Glomerular endothelial cell (primary cell): ENCODE measurements at regions not wholly inside any gene's neighbourhood (a gene's known extent, or its start where the extent isn't known, plus 50 kb on each side); places are given as distances from the start of the nearest gene placed in this dataset.
"Not testable (repeated sequence)": the region's sequence is repeated elsewhere in the genome, so short reads cannot be mapped to it uniquely, and the experiment has no call there.

ENCODE experiments used
- DNase-seq: peaks from one replicate; pipeline ENCODE4 v3.0.0-alpha.2; 2011; ENCODE audit warnings: low read depth, low spot score; ENCODE audit errors: extremely low read depth

DNA sequence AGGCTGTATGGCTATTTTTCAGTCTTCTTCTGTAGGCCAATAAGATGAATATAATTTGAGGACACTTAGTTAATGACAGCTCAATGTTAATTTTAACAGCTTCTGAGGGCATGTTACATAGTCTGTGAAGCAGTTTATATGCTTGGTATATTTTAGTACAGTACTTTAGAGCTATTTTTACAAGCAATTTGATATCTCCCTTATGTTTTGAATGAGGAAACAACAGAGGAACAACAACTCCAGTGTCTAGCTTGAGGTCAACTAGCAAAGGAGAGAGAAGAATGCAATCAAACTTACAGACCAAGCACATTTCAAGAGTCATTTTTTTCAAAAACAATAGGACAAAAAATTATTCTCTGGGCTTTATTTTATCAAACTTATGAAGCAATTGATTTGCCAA lies 469.1 kb upstream of the DCN start:
- DNase-seq = no peak

DNA sequence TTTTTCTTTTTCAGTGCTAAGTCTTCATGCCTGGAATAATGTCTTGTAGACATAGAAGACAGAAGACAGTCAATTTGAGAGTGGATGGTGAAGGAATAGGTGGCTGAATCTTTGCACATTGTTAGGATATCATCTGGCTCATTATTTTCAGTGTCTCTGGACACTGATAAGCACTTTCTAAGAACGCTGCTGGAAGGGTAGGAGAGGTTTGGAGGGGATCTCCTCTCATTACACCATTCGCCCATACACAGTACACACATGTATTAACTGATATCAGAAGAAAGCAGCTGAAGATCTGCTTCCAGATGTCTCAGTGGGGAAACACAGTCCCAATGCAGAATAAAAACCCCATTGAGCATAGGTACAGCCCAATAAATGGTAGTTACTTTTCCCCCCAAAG lies 461.1 kb upstream of the DCN start:
- no peak for DNase-seq

DNA sequence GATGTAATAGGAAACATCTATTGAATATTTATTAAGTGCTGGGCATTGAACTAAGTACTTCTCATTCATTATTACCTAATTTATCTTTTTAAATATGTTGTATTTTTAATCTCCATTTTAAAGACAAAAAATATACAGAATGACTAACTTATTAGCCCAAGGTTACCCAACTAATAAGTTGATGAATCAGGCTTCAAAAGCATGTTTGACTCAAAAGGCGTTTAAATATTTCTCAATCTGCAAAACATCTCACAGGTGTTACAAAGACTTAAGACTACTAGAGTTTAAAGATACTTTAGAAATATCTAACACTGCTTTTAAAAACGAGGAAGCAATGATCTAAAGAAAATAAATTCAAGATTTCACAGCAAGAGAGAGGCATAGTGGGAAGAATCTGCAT lies 457.4 kb upstream of the DCN start:
- DNase-seq = no peak

DNA sequence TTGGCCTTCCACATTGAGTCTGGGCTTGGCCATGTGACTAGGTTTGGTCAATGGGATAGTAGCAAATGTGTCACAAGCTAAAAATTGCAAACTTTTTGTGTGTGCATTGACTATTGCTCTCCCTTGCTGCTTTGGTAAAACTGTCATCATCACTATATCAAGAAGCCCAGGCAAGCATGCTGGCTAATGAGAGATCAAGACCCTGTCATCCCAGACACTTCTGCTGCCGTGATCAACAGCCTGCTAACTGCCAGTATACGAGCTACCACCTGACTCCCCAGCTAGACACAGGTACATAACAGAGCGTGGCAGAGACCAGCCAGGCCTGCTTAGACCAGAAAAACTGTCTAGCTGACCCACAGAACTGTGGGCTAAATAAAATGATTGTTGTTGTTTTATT lies 456.7 kb upstream of the DCN start:
- no peak for DNase-seq

DNA sequence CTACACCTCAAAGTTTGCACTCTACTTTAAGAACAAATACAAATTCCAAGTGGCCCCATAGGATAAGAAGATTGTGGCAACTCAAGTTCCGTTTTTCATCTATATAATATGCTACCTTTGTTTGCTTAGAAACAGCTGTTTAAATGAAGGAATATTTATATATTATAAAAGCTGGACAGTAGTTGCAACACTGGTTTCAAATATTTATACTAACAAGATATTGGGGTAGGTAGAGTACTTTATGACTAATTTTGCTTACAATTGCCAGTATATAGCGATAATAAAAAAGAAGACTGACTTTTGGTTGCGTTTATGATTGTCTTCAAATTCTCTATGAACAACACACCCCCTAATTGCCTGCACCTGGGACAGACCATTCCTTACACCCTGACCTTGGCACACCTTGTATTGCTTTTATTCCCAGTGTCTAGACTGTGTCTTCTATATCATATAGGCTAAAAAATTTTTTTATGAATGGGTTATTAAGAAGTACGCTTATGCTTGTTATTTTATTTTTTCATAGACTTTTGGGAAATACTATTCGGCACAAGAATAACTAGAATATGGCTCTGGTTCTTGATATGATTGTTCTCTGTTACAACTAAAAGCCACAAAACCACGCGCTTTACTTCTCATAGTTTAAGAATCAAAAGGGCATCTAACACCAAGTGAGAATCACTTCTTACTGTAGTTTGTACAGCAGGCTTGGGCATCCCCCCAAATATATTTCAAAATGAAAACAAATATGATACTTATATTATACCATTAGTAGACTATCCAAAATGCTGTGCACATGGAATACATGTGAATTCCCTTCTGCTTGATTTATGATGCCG lies 455.4 kb upstream of the DCN start:
- no peak for DNase-seq

DNA sequence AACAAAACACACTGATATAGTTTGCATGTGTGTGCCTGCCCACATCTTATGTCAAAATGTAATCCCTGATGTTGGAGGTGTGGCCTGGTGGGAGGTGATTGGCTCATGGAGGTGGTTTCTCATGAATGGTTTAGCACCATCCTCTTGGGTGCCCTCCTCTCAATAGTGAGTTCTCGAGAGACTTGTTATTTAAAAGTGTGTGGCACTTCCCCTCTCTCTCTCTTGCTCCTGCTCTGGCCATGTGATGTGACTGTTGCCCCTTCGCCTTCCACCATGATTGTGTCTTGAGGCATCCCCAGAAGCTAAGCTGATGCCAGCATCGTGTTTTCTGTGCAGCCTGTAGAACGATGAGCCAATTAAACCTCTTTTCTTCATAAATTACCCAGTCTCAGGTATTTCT lies 454.1 kb upstream of the DCN start:
- DNase-seq = no peak

DNA sequence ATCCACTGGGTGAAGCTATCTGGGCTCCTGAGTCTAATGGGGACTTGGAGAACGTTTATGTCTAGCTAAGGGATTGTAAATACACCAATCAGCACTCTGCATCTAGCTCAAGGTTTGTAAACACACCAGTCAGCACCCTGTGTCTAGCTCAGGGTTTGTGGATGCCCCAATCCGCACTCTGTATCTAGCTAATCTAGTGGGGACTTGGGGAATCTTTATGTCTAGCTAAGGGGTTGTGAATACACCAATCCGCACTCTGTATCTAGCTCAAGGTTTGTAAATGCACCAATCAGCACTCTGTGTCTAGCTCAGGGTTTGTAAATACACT lies 451.7 kb upstream of the DCN start:
- DNase-seq = not testable (repeated sequence)

DNA sequence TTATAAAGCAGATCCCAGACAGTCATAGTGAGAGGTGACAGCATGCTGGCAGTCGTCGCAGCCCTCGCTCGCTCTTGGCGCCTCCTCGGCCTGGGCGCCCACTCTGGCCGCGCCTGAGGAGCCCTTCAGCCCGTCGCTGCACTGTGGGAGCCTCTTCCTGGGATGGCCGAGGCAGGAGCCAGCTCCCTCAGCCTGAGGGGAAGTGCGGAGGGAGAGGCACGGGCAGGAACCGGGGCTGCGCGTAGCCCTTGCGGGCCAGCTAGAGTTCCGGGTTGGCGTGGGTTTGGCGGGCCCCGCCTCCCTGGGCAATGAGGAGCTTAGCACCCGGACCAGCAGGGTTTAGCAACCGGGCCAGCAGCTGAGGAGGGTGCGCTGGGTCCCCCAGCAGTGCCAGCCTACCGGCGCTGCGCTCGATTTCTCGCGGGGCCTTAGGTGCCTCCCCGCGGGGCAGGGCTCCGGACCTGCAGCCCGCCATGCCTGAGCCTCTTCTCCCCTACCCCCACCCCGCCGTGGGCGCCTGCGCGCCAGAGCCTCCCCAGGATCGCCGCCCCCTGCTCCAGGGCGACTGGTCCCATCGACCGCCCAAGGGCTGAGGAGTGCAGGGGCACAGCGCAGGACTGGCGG lies 451.2 kb upstream of the DCN start:
- DNase-seq = no peak

DNA sequence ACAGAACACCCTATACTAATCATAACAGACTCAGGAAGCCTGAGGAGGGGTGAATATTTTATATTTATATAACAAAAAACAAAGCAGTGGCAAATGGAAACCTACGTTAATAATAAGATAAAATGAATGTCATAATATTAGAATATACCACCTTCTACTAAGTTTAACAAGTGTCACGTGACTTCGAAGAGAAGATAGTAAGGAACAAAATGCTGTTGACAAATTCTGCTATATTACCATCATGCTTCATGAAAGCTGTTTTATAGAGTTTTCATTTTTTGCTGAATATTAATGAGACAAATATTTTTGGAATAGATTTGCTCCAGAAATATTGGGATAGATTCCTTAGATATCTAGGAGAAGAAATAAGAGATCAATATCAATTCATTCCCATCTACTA lies 450.6 kb upstream of the DCN start:
- no peak for DNase-seq

DNA sequence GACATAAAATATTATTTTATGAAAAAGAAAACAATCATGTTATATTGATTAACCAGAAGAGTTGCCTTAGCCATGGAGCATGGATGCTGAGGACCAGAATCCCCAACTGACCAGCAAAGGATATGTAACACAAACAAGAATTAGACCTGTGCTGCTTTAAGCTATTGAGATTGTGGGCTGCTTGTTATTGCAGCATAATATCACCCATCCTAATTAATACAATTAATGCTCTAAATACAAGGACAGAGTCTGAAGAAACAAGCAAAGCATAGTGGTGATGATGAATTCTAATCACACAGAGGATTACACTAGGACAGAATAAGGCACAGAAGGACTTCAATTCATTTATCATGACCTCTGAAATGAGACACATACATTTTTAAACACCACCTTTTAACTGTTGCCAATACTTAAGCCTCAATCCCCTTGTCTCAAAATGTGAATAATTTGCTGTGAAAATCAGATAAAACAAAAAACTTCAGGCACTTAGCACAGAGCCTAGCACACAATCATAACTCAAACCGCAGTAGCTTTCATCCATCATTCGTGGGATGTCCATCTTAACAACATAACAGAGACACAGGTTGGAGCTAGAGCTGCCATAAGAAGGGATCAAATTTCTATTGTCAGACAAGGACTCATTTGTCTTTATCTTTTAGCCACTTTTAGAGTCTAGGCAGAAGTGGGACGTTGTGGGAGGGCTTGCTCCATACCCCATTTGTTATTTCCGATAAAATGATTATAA lies 449.6 kb upstream of the DCN start:
- DNase-seq = no peak

DNA sequence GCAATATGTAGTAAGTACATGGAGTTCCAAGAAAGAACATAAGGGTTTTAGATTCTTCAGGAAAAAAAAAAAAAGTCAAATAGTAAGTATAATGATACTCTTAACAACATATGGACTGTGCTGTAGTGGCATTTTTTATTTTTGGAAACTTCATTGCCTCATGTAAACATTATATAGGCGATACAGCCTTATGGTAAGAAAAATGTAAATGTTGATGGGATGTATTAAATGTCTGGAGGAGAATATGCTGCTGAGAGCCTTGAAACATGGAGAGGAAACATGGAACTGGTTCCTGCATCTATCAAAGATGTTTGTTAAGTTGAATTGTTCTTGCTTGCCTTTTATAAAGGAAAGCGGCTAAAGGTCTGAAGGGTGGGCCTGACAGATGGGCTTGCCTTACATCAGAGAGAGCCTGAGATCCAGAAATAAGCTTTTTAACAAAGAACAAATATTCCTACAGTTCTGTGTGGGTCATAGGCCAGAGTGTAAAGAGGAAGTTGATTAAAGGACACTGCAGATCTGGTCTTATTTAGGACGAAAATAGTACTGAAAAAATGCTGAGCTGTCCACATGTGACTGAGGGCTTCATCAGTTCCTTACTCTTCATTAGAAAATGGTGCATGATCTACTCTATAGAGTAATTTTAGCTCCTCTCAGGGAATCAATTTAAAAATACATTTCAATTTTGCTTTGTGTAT lies 448.1 kb upstream of the DCN start:
- no peak for DNase-seq

DNA sequence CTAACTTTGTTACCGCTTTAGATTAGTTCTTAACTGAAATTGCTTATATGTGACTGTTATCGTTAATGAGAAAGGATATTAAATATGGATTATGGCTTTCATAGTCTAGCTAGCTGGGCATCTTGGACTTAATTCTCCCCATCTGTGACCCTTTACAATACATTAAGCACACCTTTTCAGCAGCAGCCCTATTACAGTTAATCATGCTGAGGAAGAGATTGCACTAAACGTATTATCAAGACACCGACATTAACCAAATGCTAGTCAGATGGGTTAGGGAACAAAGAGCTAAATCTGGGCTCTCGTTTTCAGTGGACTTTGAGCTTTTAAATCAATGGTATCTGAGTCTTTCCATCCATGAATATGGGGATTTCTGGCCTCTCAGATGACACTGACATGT lies 447.5 kb upstream of the DCN start:
- DNase-seq = no peak

DNA sequence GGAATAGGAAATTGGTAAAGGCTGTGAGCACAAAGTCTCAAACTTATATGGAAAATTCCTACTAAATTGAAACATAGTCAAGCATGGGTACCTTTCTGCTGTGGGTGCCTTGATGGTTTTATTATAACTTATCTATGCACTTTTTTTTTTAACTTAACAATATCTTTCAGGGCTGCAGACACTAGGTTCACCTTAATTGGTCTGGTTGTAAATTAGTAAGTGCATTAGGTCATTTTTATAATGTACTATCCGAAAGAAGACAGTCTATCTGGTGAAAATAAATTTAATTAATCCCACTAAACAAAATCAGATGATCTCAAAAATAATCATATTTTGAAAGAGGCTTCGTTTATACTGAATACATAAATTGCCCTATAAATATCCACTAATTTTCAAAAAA lies 446.8 kb upstream of the DCN start:
- DNase-seq = no peak

DNA sequence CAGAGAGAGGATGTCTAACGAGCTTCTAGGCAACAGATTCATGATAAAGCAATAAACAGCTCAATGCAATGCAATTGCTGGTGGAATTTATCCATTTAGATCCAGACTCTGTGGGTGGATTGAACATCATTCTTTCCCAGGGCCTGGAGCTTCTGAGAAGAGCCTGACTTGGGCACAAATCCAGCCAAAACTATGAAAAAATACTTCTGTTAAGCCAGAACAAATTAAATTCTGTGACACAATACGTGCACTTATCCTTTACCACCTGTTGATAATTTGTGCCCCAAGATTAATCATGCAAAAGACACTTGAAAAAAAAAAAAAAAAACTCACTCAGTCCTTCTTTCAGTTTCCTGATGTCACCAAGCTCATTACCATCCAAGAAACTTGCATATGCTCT lies 446.0 kb upstream of the DCN start:
- no peak for DNase-seq

DNA sequence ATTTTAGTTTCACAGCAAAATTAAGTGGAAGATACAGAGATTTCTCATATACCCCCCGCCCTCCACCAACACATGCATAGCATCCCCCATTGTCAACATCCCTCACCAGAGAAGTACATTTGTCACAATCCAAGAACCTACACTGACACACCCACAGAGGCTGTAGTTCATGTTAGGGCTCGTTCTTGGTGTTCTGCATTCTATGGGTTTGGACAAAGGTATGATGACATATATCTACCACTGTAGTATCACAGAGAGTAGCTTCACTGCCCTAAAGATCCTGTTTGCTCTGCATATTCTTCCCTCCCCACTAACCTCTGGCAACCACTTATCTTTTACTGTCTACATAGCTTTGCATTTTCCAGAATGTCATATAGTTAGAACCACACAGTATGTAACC lies 444.6 kb upstream of the DCN start:
- no peak for DNase-seq

DNA sequence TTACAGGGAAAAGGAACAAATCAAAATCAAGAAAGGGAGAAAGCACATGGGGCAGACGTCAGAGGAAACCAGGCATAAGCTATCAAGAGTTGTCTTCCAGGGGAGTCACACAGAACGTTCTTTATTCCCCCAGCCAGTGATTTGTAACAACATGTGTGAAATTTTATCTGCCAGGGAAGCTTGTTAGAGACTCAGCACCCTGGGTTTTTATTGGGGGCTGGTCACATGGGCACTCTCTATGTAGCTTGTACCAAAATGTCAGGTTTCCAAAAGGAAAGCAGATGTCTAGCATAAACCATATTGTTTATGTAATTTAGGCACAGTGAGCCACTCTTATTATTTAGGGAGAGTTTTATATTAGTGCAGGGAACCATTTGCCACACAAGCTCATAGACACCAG lies 440.4 kb upstream of the DCN start:
- no peak for DNase-seq

DNA sequence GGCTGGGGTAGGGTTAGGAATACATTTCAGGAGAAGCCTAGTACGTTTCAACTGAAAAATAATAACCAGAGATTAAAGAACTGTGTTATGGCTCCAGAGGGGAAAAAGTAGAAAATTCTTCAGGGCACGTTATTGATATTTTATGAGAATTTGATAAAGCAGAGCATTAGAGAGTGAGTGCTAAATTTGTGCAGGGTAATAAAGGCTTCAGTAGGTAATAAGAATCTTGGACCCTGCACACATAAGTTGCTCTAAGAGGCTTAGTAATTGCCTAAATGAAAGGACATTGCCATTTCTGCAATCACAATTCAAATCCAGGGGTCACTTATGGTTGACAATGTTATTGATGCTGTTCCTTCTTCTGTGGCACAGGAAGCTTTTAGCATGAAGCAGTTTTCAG lies 439.4 kb upstream of the DCN start:
- DNase-seq = no peak

DNA sequence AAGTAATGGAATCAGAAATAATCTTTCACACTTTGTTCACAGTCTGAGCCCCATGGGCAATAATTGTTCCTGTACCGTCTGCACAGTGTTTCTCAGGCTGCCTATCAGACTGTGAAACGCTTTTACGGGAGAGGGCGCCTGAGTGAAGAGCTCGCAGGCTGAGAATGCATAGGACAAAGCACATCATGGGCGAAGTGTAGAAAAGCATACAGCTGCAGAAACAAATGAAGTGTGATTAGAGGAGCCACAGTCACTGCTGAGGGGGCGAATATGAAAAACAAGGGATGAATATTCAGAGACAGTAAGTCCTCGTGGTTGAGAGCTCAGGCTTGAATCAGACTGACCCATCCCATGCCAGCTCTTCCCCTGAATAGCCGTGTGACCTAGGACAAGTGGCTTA lies 438.4 kb upstream of the DCN start:
- no peak for DNase-seq

DNA sequence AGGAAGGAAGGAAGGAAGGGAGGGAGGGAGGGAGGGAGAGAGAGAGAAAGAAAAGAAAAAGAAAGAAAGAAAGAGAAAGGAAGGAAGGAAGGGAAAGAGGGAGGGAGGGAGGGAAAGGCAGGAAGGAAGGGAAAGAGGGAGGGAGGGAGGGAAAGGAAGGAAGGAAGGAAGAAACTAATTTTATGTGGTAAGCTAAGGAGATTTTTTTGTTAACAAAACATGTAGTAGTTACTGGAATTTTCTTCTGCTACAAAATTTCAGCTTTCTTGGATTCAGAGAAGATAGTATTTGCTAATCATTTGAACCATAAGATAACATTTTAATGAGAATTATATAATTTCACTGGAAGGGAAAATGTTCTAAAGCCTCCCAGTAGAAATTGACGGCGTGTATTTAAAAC lies 437.8 kb upstream of the DCN start:
- DNase-seq = no peak

DNA sequence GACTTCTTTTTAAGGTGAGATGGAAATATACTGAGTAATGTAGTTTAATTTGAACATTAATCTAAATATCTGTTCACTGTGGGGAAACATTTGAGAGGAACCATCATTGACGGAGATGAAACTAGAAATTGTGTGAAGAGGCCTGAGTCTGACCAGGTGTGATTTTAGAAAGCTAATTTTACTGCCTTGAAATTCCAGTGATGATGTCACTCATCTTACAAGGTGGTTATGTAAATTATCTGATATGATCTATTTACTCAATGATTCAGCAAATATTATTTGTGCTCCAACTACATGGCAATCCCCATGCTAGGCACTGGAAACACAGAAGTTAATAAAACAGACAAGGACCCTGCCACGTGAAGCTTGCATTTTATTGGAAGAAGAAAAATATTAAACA lies 435.7 kb upstream of the DCN start:
- DNase-seq = no peak

DNA sequence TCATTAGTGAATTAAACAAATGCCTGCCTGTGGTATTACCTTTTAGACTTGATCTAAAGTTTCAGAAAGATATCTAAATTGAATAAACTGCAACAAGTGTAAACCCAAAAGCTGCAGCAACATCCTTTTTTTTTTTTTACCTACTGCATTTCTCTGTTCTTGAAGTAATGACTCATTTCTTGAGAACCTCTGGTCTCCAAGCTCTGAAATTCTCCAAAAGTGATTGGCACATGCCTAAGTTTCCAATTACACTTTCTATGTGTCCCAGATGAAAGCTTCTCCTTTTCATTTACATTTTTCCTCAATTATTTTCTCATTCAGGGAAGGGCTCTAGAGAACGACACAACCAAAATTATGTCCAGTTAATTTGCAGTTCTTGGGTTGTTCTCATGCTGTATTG lies 435.2 kb upstream of the DCN start:
- no peak for DNase-seq

DNA sequence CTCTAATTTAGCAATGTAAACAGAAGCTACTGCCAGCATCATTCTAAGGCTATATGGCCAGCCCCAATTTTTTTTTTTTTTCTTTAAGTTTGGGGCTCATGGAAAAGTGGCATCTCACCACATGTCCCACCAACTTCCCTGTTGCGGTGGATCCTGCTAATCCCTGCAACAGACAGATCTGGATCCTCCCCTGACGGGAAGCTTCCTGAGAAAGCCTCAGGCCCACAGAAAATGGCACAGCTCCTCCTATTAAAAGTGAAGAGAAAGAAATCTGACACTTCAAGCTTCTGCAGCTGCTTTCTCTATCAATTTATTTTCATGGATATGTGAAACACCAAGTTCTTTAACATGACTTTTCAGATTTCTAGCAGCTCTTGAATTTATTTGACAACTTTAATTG lies 433.8 kb upstream of the DCN start:
- no peak for DNase-seq
